Bone marrow (tissue), 2 donors: ENCODE measurements at regions not wholly inside any gene's neighbourhood (a gene's known extent, or its start where the extent isn't known, plus 50 kb on each side); places are given as distances from the start of the nearest gene placed in this dataset.

ENCODE experiments used
- DNase-seq, 2 donors: peaks; one replicate each; lab custom pipeline; 2025; lab: John Stamatoyannopoulos, UW

GRCh38 chr4:120525106-120525505, 397.4 kb downstream of the PRDM5 start:
- no peak for DNase-seq

GRCh38 chr4:120524237-120524636, 398.3 kb downstream of the PRDM5 start:
- DNase-seq, result no peak

GRCh38 chr4:120520761-120521160, 401.8 kb downstream of the PRDM5 start:
- DNase-seq, result no peak

GRCh38 chr4:120517966-120518365, 404.6 kb downstream of the PRDM5 start:
- DNase-seq, result no peak

- no peak for DNase-seq
Measured at GRCh38 chr4:120509719-120510118, 412.8 kb downstream of the PRDM5 start.

- no peak for DNase-seq
Measured at GRCh38 chr4:120509222-120509621, 413.3 kb downstream of the PRDM5 start.

- DNase-seq, result no peak
Measured at GRCh38 chr4:120508036-120508435, 414.5 kb downstream of the PRDM5 start.

- DNase-seq, result no peak
Measured at GRCh38 chr4:120506536-120506935, 416.0 kb downstream of the PRDM5 start.

- no peak for DNase-seq
Measured at GRCh38 chr4:120498678-120499077, 423.8 kb downstream of the PRDM5 start.

GRCh38 chr4:120491481-120491880, 424.8 kb upstream of the MAD2L1 start:
- no peak for DNase-seq

GRCh38 chr4:120481756-120482155, 415.1 kb upstream of the MAD2L1 start:
- DNase-seq, result no peak

- DNase-seq, result no peak
Measured at GRCh38 chr4:120472447-120473131, 405.9 kb upstream of the MAD2L1 start.

GRCh38 chr4:120466429-120466828, 399.8 kb upstream of the MAD2L1 start:
- DNase-seq, result no peak

GRCh38 chr4:120454788-120455187, 388.1 kb upstream of the MAD2L1 start:
- no peak for DNase-seq

- no peak for DNase-seq
Measured at GRCh38 chr4:120452536-120452935, 385.9 kb upstream of the MAD2L1 start.

GRCh38 chr4:120452001-120452400, 385.4 kb upstream of the MAD2L1 start:
- no peak for DNase-seq

- DNase-seq, result no peak
Measured at GRCh38 chr4:120447774-120448173, 381.1 kb upstream of the MAD2L1 start.

GRCh38 chr4:120446051-120446567, 379.5 kb upstream of the MAD2L1 start:
- DNase-seq, result no peak

GRCh38 chr4:120445186-120445585, 378.5 kb upstream of the MAD2L1 start:
- DNase-seq, result no peak

GRCh38 chr4:120443116-120443515, 376.5 kb upstream of the MAD2L1 start:
- no peak for DNase-seq

- no peak for DNase-seq
Measured at GRCh38 chr4:120440730-120441129, 374.1 kb upstream of the MAD2L1 start.

GRCh38 chr4:120435179-120435578, 368.5 kb upstream of the MAD2L1 start:
- no peak for DNase-seq

- DNase-seq, result no peak
Measured at GRCh38 chr4:120434756-120435155, 368.1 kb upstream of the MAD2L1 start.

GRCh38 chr4:120432301-120432860, 365.7 kb upstream of the MAD2L1 start:
- no peak for DNase-seq
